GM19351 (cell line): ENCODE measurements at regions not wholly inside any gene's neighbourhood (a gene's known extent, or its start where the extent isn't known, plus 50 kb on each side); places are given as distances from the start of the nearest gene placed in this dataset.

ENCODE experiments used
- ATAC-seq: cut with Tn5 transposase; IDR thresholded peaks from one replicate; pipeline ENCODE4 v1.9.1; 2021; ENCODE audit warnings: mild to moderate bottlenecking, moderate library complexity; ENCODE audit not compliant: unreplicated experiment

- no peak for ATAC-seq
These were observed 87.3 kb upstream of the PRR23E start for GRCh38 chr3:127105587-127105986.

GRCh38 chr3:127106053-127106452, 86.9 kb upstream of the PRR23E start:
- ATAC-seq = no peak

- ATAC-seq = no peak
These were observed 86.5 kb upstream of the PRR23E start for GRCh38 chr3:127106456-127106855.

- no peak for ATAC-seq
These were observed 85.9 kb upstream of the PRR23E start for GRCh38 chr3:127107002-127107401.

GRCh38 chr3:127107491-127108375, 85.2 kb upstream of the PRR23E start:
- no peak for ATAC-seq

GRCh38 chr3:127108796-127109195, 84.1 kb upstream of the PRR23E start:
- no peak for ATAC-seq

- no peak for ATAC-seq
These were observed 81.8 kb upstream of the PRR23E start for GRCh38 chr3:127110982-127111693.

- no peak for ATAC-seq
These were observed 79.9 kb upstream of the PRR23E start for GRCh38 chr3:127112796-127113570.

- no peak for ATAC-seq
These were observed 79.4 kb upstream of the PRR23E start for GRCh38 chr3:127113571-127113891.

GRCh38 chr3:127114337-127115070, 78.4 kb upstream of the PRR23E start:
- ATAC-seq = no peak

- ATAC-seq = no peak
These were observed 77.1 kb upstream of the PRR23E start for GRCh38 chr3:127115691-127116351.

- no peak for ATAC-seq
These were observed 74.6 kb upstream of the PRR23E start for GRCh38 chr3:127118366-127118765.

GRCh38 chr3:127119693-127120464, 73.1 kb upstream of the PRR23E start:
- no peak for ATAC-seq

- ATAC-seq = no peak
These were observed 71.9 kb upstream of the PRR23E start for GRCh38 chr3:127120851-127121647.

- ATAC-seq = no peak
These were observed 71.0 kb upstream of the PRR23E start for GRCh38 chr3:127121885-127122284.

GRCh38 chr3:127123533-127123932, 69.4 kb upstream of the PRR23E start:
- no peak for ATAC-seq

- ATAC-seq = no peak
These were observed 68.8 kb upstream of the PRR23E start for GRCh38 chr3:127124120-127124519.

GRCh38 chr3:127131424-127132170, 61.3 kb upstream of the PRR23E start:
- ATAC-seq = no peak
